ENCODE measurements at regions not wholly inside any gene's neighbourhood (a gene's known extent, or its start where the extent isn't known, plus 50 kb on each side); places are given as distances from the start of the nearest gene placed in this dataset.

- TF ChIP-seq CTCF (conservative IDR thresholded peaks at IDR 0.05 in 1 of 2, IDR thresholded peaks at IDR 0.05 in 1 of 2; ENCODE audit: low read depth in 1 of 2, low read length in 2 of 2): no peak
- no peak for TF ChIP-seq EZH2 (IDR thresholded peaks at IDR 0.05; ENCODE audit: low read length, missing control alignments)
Measured at GRCh38 chr20:12718619-12719018, 290.2 kb upstream of the SPTLC3 start.
